PC-9 (cell line): ENCODE measurements at regions not wholly inside any gene's neighbourhood (a gene's known extent, or its start where the extent isn't known, plus 50 kb on each side); places are given as distances from the start of the nearest gene placed in this dataset.

ENCODE experiments used
- CTCF ChIP-seq: fragments of 200-600 bp; sonication (generic); conservative IDR thresholded peaks from 2 replicates; pipeline ENCODE4 v1.6.1; 2017; ENCODE audit warnings: mixed run types, antibody characterized with exemption, mild to moderate bottlenecking, moderate library complexity
- EZH2 ChIP-seq: fragments of 200-600 bp; sonication (generic); IDR thresholded peaks from 2 replicates; pipeline ENCODE4 v1.8.0; 2017; ENCODE audit warnings: antibody characterized with exemption, low read depth

GRCh38 chr3:55286693-55287092 lies 200.4 kb downstream of the WNT5A start:
- TF ChIP-seq CTCF (no peak), EZH2 (no peak)
